ENCODE measurements at regions not wholly inside any gene's neighbourhood (a gene's known extent, or its start where the extent isn't known, plus 50 kb on each side); places are given as distances from the start of the nearest gene placed in this dataset.

DNA sequence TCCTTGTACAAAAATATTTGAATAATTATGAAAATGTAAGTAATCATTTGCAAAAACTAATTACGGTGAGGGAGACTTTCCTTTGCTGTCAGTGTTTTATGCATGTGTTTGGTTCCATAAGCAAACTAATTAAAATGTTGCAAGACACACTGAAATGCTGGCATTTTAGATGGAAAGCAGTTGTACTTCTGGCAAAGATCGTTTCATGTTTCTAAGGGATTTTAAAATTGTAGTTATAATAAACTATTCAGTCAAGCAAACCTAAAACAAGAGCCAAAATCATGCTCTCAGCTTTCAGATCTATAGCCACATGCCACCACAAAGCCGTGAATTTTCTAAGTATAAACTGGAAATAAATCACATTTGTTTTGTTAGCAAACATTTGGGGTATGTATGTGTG is 240.1 kb upstream of the ZNF385D start:
- TF ChIP-seq RARB (CRISPR knock-in tag; IDR thresholded peaks at IDR 0.05) (no peak), ARNTL (CRISPR knock-in tag; IDR thresholded peaks at IDR 0.05; ENCODE audit: borderline replicate concordance, low read depth) (no peak), SNAI2 (CRISPR knock-in tag; IDR thresholded peaks at IDR 0.05) (no peak), ZNF565 (CRISPR knock-in tag; conservative IDR thresholded peaks at IDR 0.05; ENCODE audit: low read depth) (no peak)
- TF ChIP-seq, protein P1, sequence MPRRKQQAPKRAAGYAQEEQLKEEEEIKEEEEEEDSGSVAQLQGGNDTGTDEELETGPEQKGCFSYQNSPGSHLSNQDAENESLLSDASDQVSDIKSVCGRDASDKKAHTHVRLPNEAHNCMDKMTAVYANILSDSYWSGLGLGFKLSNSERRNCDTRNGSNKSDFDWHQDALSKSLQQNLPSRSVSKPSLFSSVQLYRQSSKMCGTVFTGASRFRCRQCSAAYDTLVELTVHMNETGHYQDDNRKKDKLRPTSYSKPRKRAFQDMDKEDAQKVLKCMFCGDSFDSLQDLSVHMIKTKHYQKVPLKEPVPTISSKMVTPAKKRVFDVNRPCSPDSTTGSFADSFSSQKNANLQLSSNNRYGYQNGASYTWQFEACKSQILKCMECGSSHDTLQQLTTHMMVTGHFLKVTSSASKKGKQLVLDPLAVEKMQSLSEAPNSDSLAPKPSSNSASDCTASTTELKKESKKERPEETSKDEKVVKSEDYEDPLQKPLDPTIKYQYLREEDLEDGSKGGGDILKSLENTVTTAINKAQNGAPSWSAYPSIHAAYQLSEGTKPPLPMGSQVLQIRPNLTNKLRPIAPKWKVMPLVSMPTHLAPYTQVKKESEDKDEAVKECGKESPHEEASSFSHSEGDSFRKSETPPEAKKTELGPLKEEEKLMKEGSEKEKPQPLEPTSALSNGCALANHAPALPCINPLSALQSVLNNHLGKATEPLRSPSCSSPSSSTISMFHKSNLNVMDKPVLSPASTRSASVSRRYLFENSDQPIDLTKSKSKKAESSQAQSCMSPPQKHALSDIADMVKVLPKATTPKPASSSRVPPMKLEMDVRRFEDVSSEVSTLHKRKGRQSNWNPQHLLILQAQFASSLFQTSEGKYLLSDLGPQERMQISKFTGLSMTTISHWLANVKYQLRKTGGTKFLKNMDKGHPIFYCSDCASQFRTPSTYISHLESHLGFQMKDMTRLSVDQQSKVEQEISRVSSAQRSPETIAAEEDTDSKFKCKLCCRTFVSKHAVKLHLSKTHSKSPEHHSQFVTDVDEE (CRISPR knock-in tag; IDR thresholded peaks at IDR 0.05) = no peak
- TF ChIP-seq, protein P2, sequence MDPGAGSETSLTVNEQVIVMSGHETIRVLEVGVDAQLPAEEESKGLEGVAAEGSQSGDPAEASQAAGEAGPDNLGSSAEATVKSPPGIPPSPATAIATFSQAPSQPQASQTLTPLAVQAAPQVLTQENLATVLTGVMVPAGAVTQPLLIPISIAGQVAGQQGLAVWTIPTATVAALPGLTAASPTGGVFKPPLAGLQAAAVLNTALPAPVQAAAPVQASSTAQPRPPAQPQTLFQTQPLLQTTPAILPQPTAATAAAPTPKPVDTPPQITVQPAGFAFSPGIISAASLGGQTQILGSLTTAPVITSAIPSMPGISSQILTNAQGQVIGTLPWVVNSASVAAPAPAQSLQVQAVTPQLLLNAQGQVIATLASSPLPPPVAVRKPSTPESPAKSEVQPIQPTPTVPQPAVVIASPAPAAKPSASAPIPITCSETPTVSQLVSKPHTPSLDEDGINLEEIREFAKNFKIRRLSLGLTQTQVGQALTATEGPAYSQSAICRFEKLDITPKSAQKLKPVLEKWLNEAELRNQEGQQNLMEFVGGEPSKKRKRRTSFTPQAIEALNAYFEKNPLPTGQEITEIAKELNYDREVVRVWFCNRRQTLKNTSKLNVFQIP (CRISPR knock-in tag; IDR thresholded peaks at IDR 0.05; ENCODE audit: borderline replicate concordance, low read depth) = no peak

All from SK-N-SH treated with all-trans-retinoic acid at 6 μM for 48 hours (cell line).